Stomach (tissue), 4 donors: ENCODE measurements at regions not wholly inside any gene's neighbourhood (a gene's known extent, or its start where the extent isn't known, plus 50 kb on each side); places are given as distances from the start of the nearest gene placed in this dataset.

Experiments used
- CTCF ChIP-seq, 7 experiments: fragments of 450-650 bp in 4 of 7; fragments of 200-600 bp in 3 of 7; sonication (generic) in 3 of 7; IDR thresholded peaks; one replicate each; pipeline ENCODE4 v1.5.1; 2016 to 2019; ENCODE audit warnings: antibody characterized with exemption in 7 of 7, control low read depth in 2 of 7, mild to moderate bottlenecking in 1 of 7
- POLR2A ChIP-seq, 4 donors: fragments of 450-650 bp; IDR thresholded peaks; one replicate each; pipeline ENCODE4 v1.6.1; 2016; ENCODE audit warnings: antibody characterized with exemption in 4 of 4, control low read depth in 2 of 4, mild to moderate bottlenecking in 1 of 4, moderate library complexity in 1 of 4
- POLR2AphosphoS5 ChIP-seq, 3 donors: sonication (generic); formaldehyde crosslinking; IDR thresholded peaks; one replicate each; pipeline ENCODE4 v1.6.1; 2016; ENCODE audit warnings: antibody characterized with exemption in 3 of 3

- no peak for TF ChIP-seq POLR2A (IDR thresholded peaks at IDR 0.05)
- TF ChIP-seq POLR2AphosphoS5 (IDR thresholded peaks at IDR 0.05), result no peak
- TF ChIP-seq CTCF (IDR thresholded peaks at IDR 0.05), result no peak
These were observed 225.2 kb upstream of the RBFOX1 start for GRCh38 chr16:7107436-7107835.
